Embryonic facial prominence (tissue), 1 donor: ENCODE measurements at regions not wholly inside any gene's neighbourhood (a gene's known extent, or its start where the extent isn't known, plus 50 kb on each side); places are given as distances from the start of the nearest gene placed in this dataset.

Experiments used
- DNase-seq: peaks from one replicate; pipeline ENCODE4 v3.0.0-alpha.2; 2016; ENCODE audit errors: extremely low spot score

- DNase-seq = no peak
Measured at GRCh38 chr10:65846541-65846940, 1079.3 kb upstream of the LRRTM3 start.

GRCh38 chr10:65846949-65847348 is 1078.9 kb upstream of the LRRTM3 start:
- DNase-seq = no peak

GRCh38 chr10:65847436-65848230 is 1078.2 kb upstream of the LRRTM3 start:
- DNase-seq = peak; percentile 43

GRCh38 chr10:65858841-65859240 is 1067.0 kb upstream of the LRRTM3 start:
- no peak for DNase-seq

GRCh38 chr10:65861249-65861648 is 1064.6 kb upstream of the LRRTM3 start:
- no peak for DNase-seq
